ENCODE measurements at regions not wholly inside any gene's neighbourhood (a gene's known extent, or its start where the extent isn't known, plus 50 kb on each side); places are given as distances from the start of the nearest gene placed in this dataset.

DNA sequence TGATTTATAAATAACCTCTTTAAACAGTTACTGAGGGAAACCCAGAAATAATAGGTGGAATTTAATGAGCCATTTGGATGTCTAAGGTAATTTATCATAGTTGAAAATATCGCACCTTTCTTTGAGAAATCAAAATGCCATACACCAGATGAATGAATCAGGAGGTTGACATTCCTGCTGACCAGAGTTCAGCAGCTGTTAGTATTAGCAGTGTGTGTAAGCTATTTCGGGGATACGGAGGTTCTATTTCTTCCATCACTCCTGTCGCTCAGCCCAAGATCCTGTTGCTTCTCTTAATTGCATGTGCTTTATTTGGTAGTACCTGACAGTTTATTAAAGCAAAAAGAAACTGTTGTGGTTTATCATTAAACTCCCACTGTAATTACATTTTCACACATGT is 67.1 kb downstream of the HDGFL1 start:
- TF ChIP-seq EZH2phosphoT487 (IDR thresholded peaks at IDR 0.05; ENCODE audit: borderline replicate concordance), result no peak
- TF ChIP-seq, protein P1, sequence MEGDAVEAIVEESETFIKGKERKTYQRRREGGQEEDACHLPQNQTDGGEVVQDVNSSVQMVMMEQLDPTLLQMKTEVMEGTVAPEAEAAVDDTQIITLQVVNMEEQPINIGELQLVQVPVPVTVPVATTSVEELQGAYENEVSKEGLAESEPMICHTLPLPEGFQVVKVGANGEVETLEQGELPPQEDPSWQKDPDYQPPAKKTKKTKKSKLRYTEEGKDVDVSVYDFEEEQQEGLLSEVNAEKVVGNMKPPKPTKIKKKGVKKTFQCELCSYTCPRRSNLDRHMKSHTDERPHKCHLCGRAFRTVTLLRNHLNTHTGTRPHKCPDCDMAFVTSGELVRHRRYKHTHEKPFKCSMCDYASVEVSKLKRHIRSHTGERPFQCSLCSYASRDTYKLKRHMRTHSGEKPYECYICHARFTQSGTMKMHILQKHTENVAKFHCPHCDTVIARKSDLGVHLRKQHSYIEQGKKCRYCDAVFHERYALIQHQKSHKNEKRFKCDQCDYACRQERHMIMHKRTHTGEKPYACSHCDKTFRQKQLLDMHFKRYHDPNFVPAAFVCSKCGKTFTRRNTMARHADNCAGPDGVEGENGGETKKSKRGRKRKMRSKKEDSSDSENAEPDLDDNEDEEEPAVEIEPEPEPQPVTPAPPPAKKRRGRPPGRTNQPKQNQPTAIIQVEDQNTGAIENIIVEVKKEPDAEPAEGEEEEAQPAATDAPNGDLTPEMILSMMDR (conservative IDR thresholded peaks at IDR 0.05; ENCODE audit: low read length), result no peak

DNA sequence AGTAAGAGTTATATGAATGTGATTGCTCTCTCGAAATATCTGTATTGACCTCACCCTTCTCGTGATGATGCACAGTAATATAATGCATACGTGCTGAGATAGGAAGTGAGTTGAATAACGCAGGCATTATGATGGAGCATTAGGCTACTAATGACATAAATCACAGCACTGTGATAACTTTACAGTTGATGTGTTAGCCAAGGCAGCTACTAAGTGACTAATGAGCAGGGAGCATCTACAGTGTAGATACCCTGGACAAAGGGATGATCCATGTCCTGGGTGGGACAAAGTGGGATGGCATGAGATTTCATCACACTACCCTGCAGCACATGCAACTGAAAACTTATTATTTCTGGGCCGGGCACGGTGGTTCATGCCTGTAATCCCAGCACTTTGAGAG is 68.4 kb downstream of the HDGFL1 start:
- Histone ChIP-seq H3K4me2 (ENCODE audit: low read depth, low read length, poor library complexity, severe bottlenecking) (no peak overlapping the region), H3K9me2 (replicated peaks; ENCODE audit: low read depth, low read length) (no peaks in the 10 kb centered on the region), H3K4me1 (ENCODE audit: insufficient read depth, low read length, poor library complexity, severe bottlenecking) (no peaks in the 10 kb centered on the region), H2AFZ (ENCODE audit: low read length) (no peak overlapping the region), H4K20me1 (ENCODE audit: insufficient read depth, low read length, poor library complexity, severe bottlenecking) (no peaks in the 10 kb centered on the region), H3K36me3 (ENCODE audit: insufficient read depth, low read length) (no peaks in the 10 kb centered on the region), H3K79me2 (ENCODE audit: insufficient read depth, low read length) (no peaks in the 10 kb centered on the region), H3K9ac (ENCODE audit: low read depth, low read length, poor library complexity, severe bottlenecking) (no peak overlapping the region), H3F3A (ENCODE audit: low read depth) (no peaks in the 10 kb centered on the region), H3K27me3 (ENCODE audit: insufficient read depth, low read length, poor library complexity, severe bottlenecking) (no peaks in the 10 kb centered on the region), H3K4me3 (ENCODE audit: low read length, poor library complexity, severe bottlenecking) (no peak overlapping the region), H3K9me3 (ENCODE audit: insufficient read depth, low read depth, low read length) (no peaks in the 10 kb centered on the region)
- TF ChIP-seq, protein P1 (conservative IDR thresholded peaks at IDR 0.05; ENCODE audit: low read length), result no peak
- TF ChIP-seq EZH2phosphoT487 (IDR thresholded peaks at IDR 0.05; ENCODE audit: borderline replicate concordance), result no peak

More for the DNA sequence above, 67.1 kb downstream of the HDGFL1 start:
- Histone ChIP-seq H3K9me3 (ENCODE audit: insufficient read depth, low read depth, low read length) (no peaks in the 10 kb centered on the region), H3K36me3 (ENCODE audit: insufficient read depth, low read length) (no peaks in the 10 kb centered on the region), H4K20me1 (ENCODE audit: insufficient read depth, low read length, poor library complexity, severe bottlenecking) (no peaks in the 10 kb centered on the region), H3K4me3 (ENCODE audit: low read length, poor library complexity, severe bottlenecking) (no peak overlapping the region), H3K4me1 (ENCODE audit: insufficient read depth, low read length, poor library complexity, severe bottlenecking) (no peaks in the 10 kb centered on the region), H2AFZ (ENCODE audit: low read length) (no peak overlapping the region), H3K4me2 (ENCODE audit: low read depth, low read length, poor library complexity, severe bottlenecking) (no peak overlapping the region), H3K79me2 (ENCODE audit: insufficient read depth, low read length) (no peaks in the 10 kb centered on the region), H3K9ac (ENCODE audit: low read depth, low read length, poor library complexity, severe bottlenecking) (no peak overlapping the region), H3K9me2 (replicated peaks; ENCODE audit: low read depth, low read length) (no peaks in the 10 kb centered on the region), H3K27me3 (ENCODE audit: insufficient read depth, low read length, poor library complexity, severe bottlenecking) (no peaks in the 10 kb centered on the region), H3F3A (ENCODE audit: low read depth) (no peaks in the 10 kb centered on the region)

DNA sequence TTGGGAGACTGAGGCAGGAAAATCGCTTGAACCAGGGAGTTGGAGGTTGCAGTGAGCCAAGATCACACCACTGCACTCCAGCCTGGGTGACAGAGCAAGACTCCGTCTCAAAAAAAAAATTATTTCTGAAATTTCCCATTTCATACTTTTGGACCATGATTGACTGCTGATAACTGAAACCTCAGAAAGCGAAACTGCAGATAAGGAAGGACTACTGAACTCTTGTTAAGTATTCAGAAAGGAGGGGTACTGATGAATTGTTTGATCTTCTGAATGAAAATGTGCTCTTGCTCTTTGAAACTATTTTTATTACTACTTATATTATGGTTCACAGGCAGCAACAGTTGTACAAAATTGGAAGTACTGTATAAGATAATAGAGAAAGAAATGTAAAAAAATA is 69.0 kb downstream of the HDGFL1 start:
- H2AFZ ChIP-seq (ENCODE audit: low read length), result no peak overlapping the region
- no peaks in the 10 kb centered on the region for H3K36me3 ChIP-seq (ENCODE audit: insufficient read depth, low read length)
- TF ChIP-seq EZH2phosphoT487 (IDR thresholded peaks at IDR 0.05; ENCODE audit: borderline replicate concordance), result no peak
- TF ChIP-seq, protein P1 (conservative IDR thresholded peaks at IDR 0.05; ENCODE audit: low read length), result no peak
- H3K9me2 ChIP-seq (replicated peaks; ENCODE audit: low read depth, low read length), result no peaks in the 10 kb centered on the region
- no peaks in the 10 kb centered on the region for H3K27me3 ChIP-seq (ENCODE audit: insufficient read depth, low read length, poor library complexity, severe bottlenecking)
- H3K4me3 ChIP-seq (ENCODE audit: low read length, poor library complexity, severe bottlenecking), result no peak overlapping the region
- no peaks in the 10 kb centered on the region for H3K9me3 ChIP-seq (ENCODE audit: insufficient read depth, low read depth, low read length)
- no peaks in the 10 kb centered on the region for H3F3A ChIP-seq (ENCODE audit: low read depth)
- H3K4me1 ChIP-seq (ENCODE audit: insufficient read depth, low read length, poor library complexity, severe bottlenecking), result no peaks in the 10 kb centered on the region
- no peaks in the 10 kb centered on the region for H3K79me2 ChIP-seq (ENCODE audit: insufficient read depth, low read length)
- no peaks in the 10 kb centered on the region for H4K20me1 ChIP-seq (ENCODE audit: insufficient read depth, low read length, poor library complexity, severe bottlenecking)
- no peak overlapping the region for H3K9ac ChIP-seq (ENCODE audit: low read depth, low read length, poor library complexity, severe bottlenecking)
- H3K4me2 ChIP-seq (ENCODE audit: low read depth, low read length, poor library complexity, severe bottlenecking), result no peak overlapping the region

Data from Loucy (cell line).